H9 (cell line): ENCODE measurements at regions not wholly inside any gene's neighbourhood (a gene's known extent, or its start where the extent isn't known, plus 50 kb on each side); places are given as distances from the start of the nearest gene placed in this dataset.

ENCODE experiments used
- DNase-seq: peaks from one replicate; pipeline ENCODE4 v3.0.0-alpha.2; 2017
- H2AFZ ChIP-seq: one replicate; pipeline ENCODE4 v1.6.1; 2013; ENCODE audit warnings: mild to moderate bottlenecking, low read length, control low read depth, moderate library complexity
- H2AK5ac ChIP-seq: 2 replicates; pipeline ENCODE4 v1.6.1; 2013; ENCODE audit warnings: low read length, control low read depth, mixed read lengths; ENCODE audit not compliant: insufficient read length
- H2BK120ac ChIP-seq: one replicate; pipeline ENCODE4 v1.6.1; 2013; ENCODE audit warnings: low read depth, mild to moderate bottlenecking, low read length, control low read depth, inconsistent platforms; ENCODE audit not compliant: poor library complexity, severe bottlenecking
- H2BK12ac ChIP-seq: 2 replicates; pipeline ENCODE4 v1.6.1; 2013; ENCODE audit warnings: low read length, control low read depth, mixed read lengths, low read depth; ENCODE audit not compliant: insufficient read length
- H2BK15ac ChIP-seq: 2 replicates; pipeline ENCODE4 v1.6.1; 2013; ENCODE audit warnings: low read depth, low read length, control low read depth
- H2BK20ac ChIP-seq: one replicate; pipeline ENCODE4 v1.6.1; 2013; ENCODE audit warnings: low read depth, mild to moderate bottlenecking, low read length, control low read depth, inconsistent platforms; ENCODE audit not compliant: poor library complexity, severe bottlenecking
- H2BK5ac ChIP-seq: 2 replicates; pipeline ENCODE4 v1.6.1; 2013; ENCODE audit warnings: low read length, control low read depth, mixed read lengths; ENCODE audit not compliant: insufficient read length
- H3K14ac ChIP-seq: 2 replicates; pipeline ENCODE4 v1.6.1; 2013; ENCODE audit warnings: low read length, control low read depth; ENCODE audit not compliant: insufficient read depth
- H3K18ac ChIP-seq: 2 replicates; pipeline ENCODE4 v1.6.1; 2013; ENCODE audit warnings: low read depth, mild to moderate bottlenecking, mixed read lengths, low read length, control low read depth; ENCODE audit not compliant: insufficient read length
- H3K23ac ChIP-seq: 2 replicates; pipeline ENCODE4 v1.6.1; 2013; ENCODE audit warnings: low read length, control low read depth, mixed read lengths, low read depth; ENCODE audit not compliant: insufficient read length
- H3K23me2 ChIP-seq: 2 replicates; pipeline ENCODE4 v1.6.1; 2013; ENCODE audit warnings: low read depth, mild to moderate bottlenecking, mixed read lengths, low read length, control low read depth; ENCODE audit not compliant: insufficient read length, poor library complexity, severe bottlenecking
- H3K27ac ChIP-seq: 2 replicates; pipeline ENCODE4 v1.5.1; 2013; ENCODE audit warnings: low read length, control low read depth, mixed read lengths, low read depth; ENCODE audit not compliant: insufficient read length
- H3K27me3 ChIP-seq: 2 replicates; pipeline ENCODE4 v1.6.1; 2013; ENCODE audit warnings: low read length, control low read depth, inconsistent platforms; ENCODE audit not compliant: insufficient read depth
- H3K4ac ChIP-seq: 2 replicates; pipeline ENCODE4 v1.6.1; 2013; ENCODE audit warnings: low read depth, mild to moderate bottlenecking, control low read depth, inconsistent platforms, low read length, moderate library complexity
- H3K4me1 ChIP-seq: 2 replicates; pipeline ENCODE4 v1.6.1; 2013; ENCODE audit warnings: low read length, control low read depth, inconsistent platforms; ENCODE audit not compliant: insufficient read depth
- H3K4me2 ChIP-seq: 2 replicates; pipeline ENCODE4 v1.6.1; 2013; ENCODE audit warnings: low read length, control low read depth, mixed read lengths; ENCODE audit not compliant: insufficient read length, insufficient read depth
- H3K56ac ChIP-seq: 2 replicates; pipeline ENCODE4 v1.6.1; 2013; ENCODE audit warnings: low read depth, mild to moderate bottlenecking, mixed read lengths, low read length, control low read depth; ENCODE audit not compliant: insufficient read length
- H3K79me1 ChIP-seq: 2 replicates; pipeline ENCODE4 v1.6.1; 2013; ENCODE audit warnings: low read depth, mild to moderate bottlenecking, moderate library complexity, low read length, control low read depth, inconsistent platforms; ENCODE audit not compliant: insufficient read depth, poor library complexity, severe bottlenecking
- H3K79me2 ChIP-seq: 2 replicates; pipeline ENCODE4 v1.6.1; 2013; ENCODE audit warnings: low read length, control low read depth, inconsistent platforms; ENCODE audit not compliant: insufficient read depth
- H3K9ac ChIP-seq: 2 replicates; pipeline ENCODE4 v1.6.1; 2013; ENCODE audit warnings: low read length, control low read depth, mixed read lengths; ENCODE audit not compliant: insufficient read length; ENCODE audit errors: extremely low read depth
- H3K9me3 ChIP-seq: one replicate; pipeline ENCODE4 v1.6.1; 2013; ENCODE audit warnings: low read depth, low read length, inconsistent platforms; ENCODE audit not compliant: control insufficient read depth
- H3T11ph ChIP-seq: one replicate; pipeline ENCODE4 v1.6.1; 2013; ENCODE audit warnings: mild to moderate bottlenecking, low read length, control low read depth, inconsistent platforms
- H4K20me1 ChIP-seq: one replicate; pipeline ENCODE4 v1.6.1; 2013; ENCODE audit not compliant: control insufficient read depth, insufficient read length, insufficient read depth
- H4K5ac ChIP-seq: 2 replicates; pipeline ENCODE4 v1.6.1; 2013; ENCODE audit warnings: low read depth, mild to moderate bottlenecking, mixed read lengths, low read length, control low read depth; ENCODE audit not compliant: insufficient read length
- H4K8ac ChIP-seq: replicated peaks from 2 replicates; pipeline ENCODE4 v1.6.1; 2013; ENCODE audit warnings: low read length, control low read depth, mixed read lengths, low read depth; ENCODE audit not compliant: insufficient read length
- H4K91ac ChIP-seq: 2 replicates; pipeline ENCODE4 v1.6.1; 2013; ENCODE audit warnings: low read depth, mild to moderate bottlenecking, moderate library complexity, mixed read lengths, low read length, control low read depth; ENCODE audit not compliant: insufficient read length
- H3K27ac Mint-ChIP-seq, 3 experiments: 2 replicates in 2 of 3; 3 replicates in 1 of 3; pipeline ENCODE4 v1.8.0; 2020 to 2021; ENCODE audit warnings: mixed read lengths in 3 of 3, mild to moderate bottlenecking in 1 of 3, moderate library complexity in 1 of 3
- H3K27me3 Mint-ChIP-seq: 2 replicates; pipeline ENCODE4 v1.8.0; 2021; ENCODE audit warnings: low read depth, mild to moderate bottlenecking, moderate library complexity, mixed read lengths
- H3K36me3 Mint-ChIP-seq, 3 experiments: 2 replicates in 2 of 3; 3 replicates in 1 of 3; pipeline ENCODE4 v1.8.0; 2020 to 2021; ENCODE audit warnings: low read depth in 3 of 3, mixed read lengths in 3 of 3; ENCODE audit not compliant: insufficient read depth in 1 of 3
- H3K4me1 Mint-ChIP-seq, 2 experiments: 2 replicates each; pipeline ENCODE4 v1.8.0; 2020; ENCODE audit warnings: mixed read lengths in 2 of 2
- H3K4me3 Mint-ChIP-seq, 2 experiments: 2 replicates in 1 of 2; 3 replicates in 1 of 2; pipeline ENCODE4 v1.8.0; 2020 to 2021; ENCODE audit warnings: mild to moderate bottlenecking in 2 of 2, mixed read lengths in 2 of 2, moderate library complexity in 1 of 2
- H3K9me3 Mint-ChIP-seq, 2 experiments: 2 replicates in 1 of 2; 3 replicates in 1 of 2; pipeline ENCODE4 v1.8.0; 2020; ENCODE audit warnings: mild to moderate bottlenecking in 2 of 2, mixed read lengths in 2 of 2, moderate library complexity in 1 of 2
- CTCF ChIP-seq: fragments of 200-600 bp; sonication (generic); conservative IDR thresholded peaks from 3 replicates; pipeline ENCODE4 v1.8.0; 2021; ENCODE audit warnings: antibody characterized with exemption, mild to moderate bottlenecking
- whole genome bisulfite sequencing: extraction: QIAGEN DNeasy Blood & Tissue Kit; methylation state at CpG from one replicate; pipeline ENCODE4 v1.1.7; 2013; ENCODE audit warnings: missing lambda C conversion rate, low lambda C conversion rate, mixed read lengths; ENCODE audit not compliant: insufficient read length; ENCODE audit errors: extremely low coverage; 5-methylcytosine and 5-hydroxymethylcytosine counted together

- no peak overlapping the region for H3K27ac ChIP-seq
- no peaks in the 10 kb centered on the region for H3K79me2 ChIP-seq
- peaks cover 8 to 9% of the 10 kb centered on the region in 2 experiments for H3K4me1 Mint-ChIP-seq
- no peak overlapping the region for H3K4me2 ChIP-seq
- no peak overlapping the region for H3K27ac Mint-ChIP-seq
- H3K56ac ChIP-seq, result no peak overlapping the region
- H3K23me2 ChIP-seq, result no peaks in the 10 kb centered on the region
- no peak overlapping the region for H2AK5ac ChIP-seq
- no peak overlapping the region for H2BK15ac ChIP-seq
- no peak overlapping the region for H3K4me3 Mint-ChIP-seq
- no peak overlapping the region for H3K4ac ChIP-seq
- no CpG with 5 or more reads among the region's 10 CpGs for WGBS
- no peak overlapping the region for H2AFZ ChIP-seq
- H2BK120ac ChIP-seq, result no peak overlapping the region
- no peak overlapping the region for H3T11ph ChIP-seq
- H4K8ac ChIP-seq, result no peak overlapping the region
- no peak overlapping the region for H2BK20ac ChIP-seq
- H2BK12ac ChIP-seq, result no peak overlapping the region
- no peaks in the 10 kb centered on the region for H3K79me1 ChIP-seq
- H3K27me3 ChIP-seq, result no peaks in the 10 kb centered on the region
- H4K5ac ChIP-seq, result peak overlapping the region; percentile 30
- H3K23ac ChIP-seq, result no peak overlapping the region
- H4K91ac ChIP-seq, result no peak overlapping the region
- no peaks in the 10 kb centered on the region for H3K36me3 Mint-ChIP-seq
- DNase-seq, result no peak
- H3K4me1 ChIP-seq, result no peaks in the 10 kb centered on the region
- H3K9ac ChIP-seq, result no peak overlapping the region
- no peak for TF ChIP-seq CTCF
- H3K9me3 Mint-ChIP-seq, result peaks cover 0 to 2% of the 10 kb centered on the region in 2 experiments; a peak in 2 of 5 replicates
- no peak overlapping the region for H3K18ac ChIP-seq
- H3K14ac ChIP-seq, result no peak overlapping the region
- no peaks in the 10 kb centered on the region for H3K27me3 Mint-ChIP-seq
- H4K20me1 ChIP-seq, result no peaks in the 10 kb centered on the region
- no peak overlapping the region for H2BK5ac ChIP-seq
- no peaks in the 10 kb centered on the region for H3K9me3 ChIP-seq
Observed at GRCh38 chr4:129364747-129365452, 268.9 kb downstream of the C4orf33 start.
